ENCODE measurements at regions not wholly inside any gene's neighbourhood (a gene's known extent, or its start where the extent isn't known, plus 50 kb on each side); places are given as distances from the start of the nearest gene placed in this dataset.
"Not testable (repeated sequence)": the region's sequence is repeated elsewhere in the genome, so short reads cannot be mapped to it uniquely, and the experiment has no call there.

DNA sequence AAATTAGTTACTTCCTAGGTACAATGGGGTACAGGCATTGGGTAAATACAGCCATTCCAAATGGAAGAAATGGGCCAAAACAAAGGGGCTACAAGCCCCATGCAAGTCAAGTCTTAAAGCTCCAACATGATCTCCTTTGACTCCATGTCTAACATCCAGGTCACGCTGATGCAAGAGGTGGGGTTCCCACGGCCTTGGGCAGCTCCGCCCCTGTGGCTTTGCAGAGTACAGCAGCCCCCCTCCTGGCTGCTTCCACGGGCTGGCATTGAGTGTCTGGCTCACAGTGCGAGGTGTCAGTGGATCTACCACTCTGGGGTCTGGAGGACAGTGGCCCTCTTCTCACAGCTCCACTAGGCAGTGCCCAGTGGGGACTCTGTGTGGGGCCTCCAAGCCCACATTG lies 109.4 kb upstream of the SFSWAP start:
- BruUV-seq (replicated peaks); H3K18ac ChIP-seq (ENCODE audit: low read depth, low read length): not testable (repeated sequence)

More for the DNA sequence above, 109.4 kb upstream of the SFSWAP start:
- H2BK20ac ChIP-seq (ENCODE audit: low read depth, low read length); H3K56ac ChIP-seq (ENCODE audit: extremely low read depth, insufficient read depth, low read length); H3K4me3 ChIP-seq (ENCODE audit: insufficient read depth, low read depth, low read length); ATAC-seq (ENCODE audit: low read depth); H3K36me3 ChIP-seq (ENCODE audit: control insufficient read depth, insufficient read depth, low read length); H3K27ac ChIP-seq (ENCODE audit: insufficient read depth, low read length); H2AK9ac ChIP-seq (replicated peaks; ENCODE audit: low read depth, low read length, poor library complexity); H3K23ac ChIP-seq (ENCODE audit: low read depth, low read length); H4K8ac ChIP-seq (ENCODE audit: low read depth in 2 of 2, low read length in 2 of 2); H3K4me1 ChIP-seq (ENCODE audit: control insufficient read depth, insufficient read depth, low read length); H2BK5ac ChIP-seq (ENCODE audit: low read depth, low read length, poor library complexity, severe bottlenecking); H3K27me3 ChIP-seq (ENCODE audit: control insufficient read depth, insufficient read depth, low read length); H4K5ac ChIP-seq (ENCODE audit: low read depth, low read length); H2AFZ ChIP-seq (replicated peaks; ENCODE audit: low read length, poor library complexity); H2AK5ac ChIP-seq (ENCODE audit: low read depth, low read length); H2BK15ac ChIP-seq (ENCODE audit: low read depth, low read length); H3K9me3 ChIP-seq (ENCODE audit: control insufficient read depth, insufficient read depth, low read length); DNase-seq; H3K79me1 ChIP-seq (ENCODE audit: low read depth in 1 of 2, low read length in 2 of 2); H4K91ac ChIP-seq (ENCODE audit: insufficient read depth, low read depth, low read length); H4K20me1 ChIP-seq (ENCODE audit: insufficient read depth, low read length); H3K4ac ChIP-seq (ENCODE audit: low read depth, low read length); dilution Hi-C loops (cut with HindIII; ENCODE audit: low sequenced_read_pairs, unreplicated experiment); POLR2A ChIA-PET (ENCODE audit: unreplicated experiment); H2BK120ac ChIP-seq (ENCODE audit: low read depth, low read length); H3K9me1 ChIP-seq (ENCODE audit: insufficient read depth, low read length); H3K4me2 ChIP-seq (ENCODE audit: low read depth, low read length); in situ Hi-C loops (cut with MboI; ENCODE audit: low sequenced_read_pairs); H3K9ac ChIP-seq (ENCODE audit: low read depth, low read length); H3K14ac ChIP-seq (replicated peaks; ENCODE audit: low read depth, low read length); CTCF ChIA-PET: not testable (repeated sequence)
- WGBS, 2 experiments (ENCODE audit: extremely low coverage in 2 of 2, insufficient read length in 1 of 2): 20% methylated on average over 1 of the region's 5 CpGs; no CpG with 5 or more reads in 1 of the 2 experiments
- intact Hi-C loops (cut with micrococcal nuclease): loop anchor here (10.0 kb wide), 1 partner anchor 93 kb away; no protein-coding TSS in a partner anchor

Measured in IMR-90 (cell line).